Panc1 (cell line): ENCODE measurements at regions not wholly inside any gene's neighbourhood (a gene's known extent, or its start where the extent isn't known, plus 50 kb on each side); places are given as distances from the start of the nearest gene placed in this dataset.

Source experiments
- ATAC-seq: fragments of 200-7000 bp; cut with Tn5 transposase; 2 replicates; pipeline ENCODE4 v1.9.1; 2020; ENCODE audit warnings: mild to moderate bottlenecking, moderate library complexity
- BruUV-seq: library from RNA; stranded (reverse); fragments of 400-500 nt; replicated peaks from 2 replicates; lab custom pipeline; 2021; lab: Mats Ljungman, UMichigan
- CTCF ChIA-PET: fragments of 300-600 bp; sonication (Branson Sonifier 250); formaldehyde crosslinking; loops from one replicate; lab custom pipeline; 2022; ENCODE audit warnings: antibody characterized with exemption; lab: Charles Lee
- POLR2A ChIA-PET: fragments of 300-600 bp; sonication (Branson Sonifier 250); formaldehyde crosslinking; loops from one replicate; lab custom pipeline; 2022; ENCODE audit warnings: antibody characterized with exemption; lab: Charles Lee
- DNase-seq: peaks from one replicate; pipeline ENCODE4 v3.0.0-alpha.2; 2010; ENCODE audit warnings: low read depth, low spot score
- H3K27ac ChIP-seq: 2 replicates; pipeline ENCODE4 v1.5.1; 2011; ENCODE audit warnings: mild to moderate bottlenecking, low read length, inconsistent platforms
- H3K27me3 ChIP-seq: fragments of 200-500 bp; sonication (Bioruptor generic); 2 replicates; pipeline ENCODE4 v1.6.0; 2014; ENCODE audit warnings: low read length, inconsistent platforms; ENCODE audit not compliant: control insufficient read depth, insufficient read depth
- H3K36me3 ChIP-seq: fragments of 200-500 bp; sonication (Bioruptor generic); 2 replicates; pipeline ENCODE4 v1.5.1; 2014; ENCODE audit warnings: inconsistent platforms, mild to moderate bottlenecking, low read length, moderate library complexity; ENCODE audit not compliant: control insufficient read depth, insufficient read depth
- H3K4me1 ChIP-seq: 2 replicates; pipeline ENCODE4 v1.5.1; 2011; ENCODE audit warnings: inconsistent platforms, mild to moderate bottlenecking, low read length, moderate library complexity; ENCODE audit not compliant: control insufficient read depth, insufficient read depth
- H3K4me3 ChIP-seq, 2 experiments: 2 replicates each; pipeline ENCODE4 v1.5.1; 2011 to 2012; ENCODE audit warnings: low read depth in 2 of 2, low read length in 2 of 2, mild to moderate bottlenecking in 2 of 2, inconsistent platforms in 1 of 2, moderate library complexity in 1 of 2
- H3K9me3 ChIP-seq: fragments of 200-500 bp; sonication (Bioruptor generic); 2 replicates; pipeline ENCODE4 v1.5.1; 2014; ENCODE audit warnings: low read depth, mild to moderate bottlenecking, inconsistent platforms, low read length, moderate library complexity; ENCODE audit not compliant: control insufficient read depth, insufficient read depth
- CTCF ChIP-seq: fragments of 450-650 bp; IDR thresholded peaks from 2 replicates; pipeline ENCODE4 v1.5.1; 2017; ENCODE audit warnings: mild to moderate bottlenecking
- POLR2AphosphoS5 ChIP-seq: IDR thresholded peaks from 2 replicates; pipeline ENCODE4 v1.6.1; 2012; ENCODE audit warnings: mild to moderate bottlenecking, low read depth, low read length, moderate library complexity
- REST ChIP-seq, 2 experiments: IDR thresholded peaks; 2 replicates each; pipeline ENCODE4 v1.6.1; 2011 to 2012; ENCODE audit warnings: low read depth in 2 of 2, control low read depth in 1 of 2, low read length in 1 of 2, mild to moderate bottlenecking in 1 of 2, moderate library complexity in 1 of 2; ENCODE audit not compliant: insufficient read depth in 1 of 2
- SIN3A ChIP-seq: IDR thresholded peaks from 2 replicates; pipeline ENCODE4 v1.6.1; 2012; ENCODE audit warnings: low read depth, mild to moderate bottlenecking, low read length, moderate library complexity, borderline replicate concordance; ENCODE audit not compliant: insufficient read depth
- TCF7L2 ChIP-seq: IDR thresholded peaks from 2 replicates; pipeline ENCODE4 v1.6.1; 2011; ENCODE audit warnings: mild to moderate bottlenecking, low read depth, low read length, inconsistent platforms
- in situ Hi-C: cut with HindIII; loops from 2 replicates; pipeline ENCODE4 v1.10.0; 2016; ENCODE audit warnings: low sequenced_read_pairs, low pct_unique_long_range_greater_than_20kb
- intact Hi-C: fragments of 100-400 bp; cut with micrococcal nuclease; formaldehyde crosslinking; loops from one replicate; pipeline ENCODE4 v1.10.0; 2022; ENCODE audit not compliant: unreplicated experiment

GRCh38 chr3:117645561-117646242, 936.1 kb downstream of the TUSC7 start:
- H3K9me3 ChIP-seq, result no peaks in the 10 kb centered on the region
- H3K27me3 ChIP-seq, result no peaks in the 10 kb centered on the region
- POLR2A ChIA-PET, result no interaction called here
- intact Hi-C loops (no loop called here), in situ Hi-C loops (no loop called here)
- no peak overlapping the region for H3K27ac ChIP-seq
- no peak overlapping the region for H3K4me3 ChIP-seq
- no peak for DNase-seq
- BruUV-seq, result no TSS peak
- no peak for ATAC-seq
- H3K36me3 ChIP-seq, result no peaks in the 10 kb centered on the region
- TF ChIP-seq POLR2AphosphoS5, result no peak
- no peak for TF ChIP-seq SIN3A
- TF ChIP-seq REST (IDR thresholded peaks at IDR 0.05; ENCODE audit: insufficient read depth in 1 of 2, low read depth in 2 of 2, low read length in 1 of 2), result no peak
- TF ChIP-seq TCF7L2, result no peak
- TF ChIP-seq CTCF, result no peak
- CTCF ChIA-PET, result no interaction called here
- no peaks in the 10 kb centered on the region for H3K4me1 ChIP-seq

DNA sequence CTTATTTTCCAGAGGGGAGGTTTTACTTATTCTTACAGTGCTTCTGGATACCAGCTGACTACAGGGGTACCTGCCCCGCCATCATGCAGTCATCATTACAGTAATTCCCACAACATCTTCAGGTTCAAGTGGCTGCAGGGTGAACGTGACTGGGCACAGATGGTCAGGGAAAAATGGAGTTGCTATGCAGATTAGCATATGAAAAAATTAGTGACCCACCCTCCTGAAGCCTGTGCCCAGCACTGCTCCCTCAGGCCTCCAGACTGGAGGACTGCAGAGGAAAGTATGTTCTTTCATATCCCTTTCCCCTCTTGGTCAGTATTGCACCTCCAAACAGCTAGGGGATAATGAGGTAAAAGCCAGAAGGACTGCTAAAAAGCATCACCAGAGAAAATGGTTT, 937.9 kb downstream of the TUSC7 start:
- Histone ChIP-seq H3K4me3 (no peak overlapping the region), H3K27me3 (no peaks in the 10 kb centered on the region), H3K9me3 (no peaks in the 10 kb centered on the region), H3K4me1 (no peaks in the 10 kb centered on the region), H3K27ac (no peak overlapping the region), H3K36me3 (no peaks in the 10 kb centered on the region)
- no peak for DNase-seq
- ATAC-seq, result no peak
- BruUV-seq, result no TSS peak
- in situ Hi-C loops, result no loop called here
- ChIA-PET POLR2A (no interaction called here), CTCF (no interaction called here)
- TF ChIP-seq TCF7L2 (no peak), SIN3A (no peak), POLR2AphosphoS5 (no peak), CTCF (no peak)
- intact Hi-C loops, result no loop called here
